HEK293 (cell line): ENCODE measurements at regions not wholly inside any gene's neighbourhood (a gene's known extent, or its start where the extent isn't known, plus 50 kb on each side); places are given as distances from the start of the nearest gene placed in this dataset.

Experiments
- CTCF ChIA-PET: fragments of 350-600 bp; formaldehyde crosslinking; extraction: SDS; loops from one replicate; lab custom pipeline; 2021; ENCODE audit warnings: antibody characterized with exemption; lab: Yijun Ruan, JAX
- POLR2A ChIA-PET: fragments of 300-600 bp; formaldehyde crosslinking; extraction: SDS; loops from one replicate; lab custom pipeline; 2020; ENCODE audit warnings: antibody characterized with exemption, inconsistent platforms; lab: Yijun Ruan, JAX
- H3K27ac ChIP-seq: fragments of 200-500 bp; sonication (Bioruptor generic); 2 replicates; pipeline ENCODE4 v1.5.1; 2014; ENCODE audit warnings: low read depth, low read length, control low read depth, inconsistent platforms; ENCODE audit errors: extremely low read depth
- H3K36me3 ChIP-seq, 2 experiments: fragments of 200-500 bp in 1 of 2; sonication (Bioruptor generic) in 1 of 2; 1 replicate in 1 of 2; 2 replicates in 1 of 2; pipeline ENCODE4 v1.5.1; 2014 to 2017; ENCODE audit warnings: inconsistent platforms in 2 of 2, low read length in 2 of 2; ENCODE audit not compliant: control insufficient read depth in 2 of 2, insufficient read depth in 1 of 2
- H3K4me1 ChIP-seq: fragments of 200-500 bp; sonication (Bioruptor generic); 2 replicates; pipeline ENCODE4 v1.5.1; 2014; ENCODE audit warnings: mild to moderate bottlenecking, low read length, inconsistent platforms; ENCODE audit not compliant: control insufficient read depth, insufficient read depth
- H3K4me3 ChIP-seq: 2 replicates; pipeline ENCODE4 v1.5.1; 2011; ENCODE audit warnings: low read depth, mild to moderate bottlenecking, control low read depth, low read length, moderate library complexity
- H3K9me3 ChIP-seq: fragments of 200-500 bp; sonication (Bioruptor generic); 2 replicates; pipeline ENCODE4 v1.5.1; 2014; ENCODE audit warnings: low read depth, low read length, inconsistent platforms; ENCODE audit not compliant: control insufficient read depth, insufficient read depth
- KLF7 ChIP-seq: fragments of 450-650 bp; formaldehyde crosslinking; IDR thresholded peaks from 2 replicates; pipeline ENCODE4 v1.5.1; 2016; ENCODE audit warnings: missing biosample characterization, missing genetic modification characterization, borderline replicate concordance
- MZF1 ChIP-seq: fragments of 450-650 bp; formaldehyde crosslinking; IDR thresholded peaks from 2 replicates; pipeline ENCODE4 v1.5.1; 2017; ENCODE audit warnings: missing biosample characterization, missing genetic modification characterization, borderline replicate concordance
- SCRT2 ChIP-seq: fragments of 450-650 bp; formaldehyde crosslinking; IDR thresholded peaks from 2 replicates; pipeline ENCODE4 v1.5.1; 2016; ENCODE audit warnings: missing biosample characterization, missing genetic modification characterization
- WT1 ChIP-seq: fragments of 450-650 bp; formaldehyde crosslinking; IDR thresholded peaks from 2 replicates; pipeline ENCODE4 v1.5.1; 2016; ENCODE audit warnings: missing biosample characterization, missing genetic modification characterization
- ZBTB44 ChIP-seq: fragments of 450-650 bp; IDR thresholded peaks from 2 replicates; pipeline ENCODE4 v1.5.1; 2018; ENCODE audit warnings: missing biosample characterization, mild to moderate bottlenecking, missing genetic modification characterization
- ZFP41 ChIP-seq: fragments of 450-650 bp; formaldehyde crosslinking; IDR thresholded peaks from 2 replicates; pipeline ENCODE4 v1.5.1; 2016; ENCODE audit warnings: missing biosample characterization, missing genetic modification characterization, borderline replicate concordance
- ZIC2 ChIP-seq: fragments of 450-650 bp; formaldehyde crosslinking; IDR thresholded peaks from 2 replicates; pipeline ENCODE4 v1.5.1; 2016; ENCODE audit warnings: missing biosample characterization, missing genetic modification characterization
- ZNF138 ChIP-seq: fragments of 450-650 bp; formaldehyde crosslinking; IDR thresholded peaks from 2 replicates; pipeline ENCODE4 v1.5.1; 2016; ENCODE audit warnings: missing biosample characterization, missing genetic modification characterization, borderline replicate concordance
- ZNF140 ChIP-seq: fragments of 450-650 bp; formaldehyde crosslinking; IDR thresholded peaks from 2 replicates; pipeline ENCODE4 v1.5.1; 2016; ENCODE audit warnings: missing biosample characterization, missing genetic modification characterization
- ZNF341 ChIP-seq: fragments of 450-650 bp; formaldehyde crosslinking; IDR thresholded peaks from 2 replicates; pipeline ENCODE4; 2016; ENCODE audit warnings: low read depth, missing biosample characterization, missing genetic modification characterization
- ZNF362 ChIP-seq: fragments of 450-650 bp; formaldehyde crosslinking; IDR thresholded peaks from 2 replicates; pipeline ENCODE4 v1.5.1; 2016; ENCODE audit warnings: missing biosample characterization, missing genetic modification characterization
- ZNF391 ChIP-seq: fragments of 450-650 bp; formaldehyde crosslinking; IDR thresholded peaks from 2 replicates; pipeline ENCODE4 v1.5.1; 2016; ENCODE audit warnings: low read depth, missing biosample characterization, missing genetic modification characterization, borderline replicate concordance
- ZNF416 ChIP-seq: fragments of 450-650 bp; formaldehyde crosslinking; IDR thresholded peaks from 2 replicates; pipeline ENCODE4 v1.5.1; 2016; ENCODE audit warnings: missing biosample characterization, missing genetic modification characterization
- ZNF449 ChIP-seq: fragments of 450-650 bp; formaldehyde crosslinking; IDR thresholded peaks from 2 replicates; pipeline ENCODE4 v1.5.1; 2017; ENCODE audit warnings: missing biosample characterization, mild to moderate bottlenecking, missing genetic modification characterization, moderate library complexity
- ZNF501 ChIP-seq: fragments of 450-650 bp; formaldehyde crosslinking; IDR thresholded peaks from 2 replicates; pipeline ENCODE4 v1.5.1; 2016; ENCODE audit warnings: missing biosample characterization, missing genetic modification characterization
- ZNF521 ChIP-seq: fragments of 450-650 bp; formaldehyde crosslinking; IDR thresholded peaks from 2 replicates; pipeline ENCODE4 v1.5.1; 2017; ENCODE audit warnings: missing biosample characterization, mild to moderate bottlenecking, missing genetic modification characterization
- ZNF610 ChIP-seq: fragments of 450-650 bp; formaldehyde crosslinking; IDR thresholded peaks from 2 replicates; pipeline ENCODE4 v1.5.1; 2016; ENCODE audit warnings: missing biosample characterization, missing genetic modification characterization, borderline replicate concordance
- ZNF776 ChIP-seq: fragments of 450-650 bp; formaldehyde crosslinking; IDR thresholded peaks from 2 replicates; pipeline ENCODE4 v1.5.0; 2017; ENCODE audit warnings: missing biosample characterization, missing genetic modification characterization, borderline replicate concordance
- ZSCAN4 ChIP-seq: fragments of 450-650 bp; formaldehyde crosslinking; IDR thresholded peaks from 2 replicates; pipeline ENCODE4 v1.5.1; 2017; ENCODE audit warnings: missing biosample characterization, missing genetic modification characterization

- Histone ChIP-seq H3K4me3 (no peak overlapping the region), H3K36me3 (no peaks in the 10 kb centered on the region), H3K9me3 (no peaks in the 10 kb centered on the region), H3K27ac (no peak overlapping the region), H3K4me1 (peaks cover 11% of the 10 kb centered on the region; the same call in 1 of the 2 replicates)
- CTCF ChIA-PET = interaction anchor here (0.6 to 1.4 kb wide), 4 partner anchors 14 to 621 kb away, joined by 3 to 4 read pairs (median 3); no protein-coding TSS in a partner anchor
- TF ChIP-seq ZSCAN4 (tag by site-specific recombination) (no peak), ZNF391 (no peak), MZF1 (tag by site-specific recombination) (no peak), ZFP41 (no peak), ZNF362 (tag by site-specific recombination) (no peak), ZNF610 (tag by site-specific recombination) (no peak), ZNF341 (no peak), ZNF776 (no peak), KLF7 (tag by site-specific recombination) (no peak), ZNF416 (tag by site-specific recombination) (no peak)
- TF ChIP-seq, all 188 proteins: peak for 0
- POLR2A ChIA-PET = interaction anchor here (0.7 kb wide), 1 partner anchor 10 kb away, joined by 7 read pairs; no protein-coding TSS in a partner anchor
These were observed 152.6 kb downstream of the CYB561 start for GRCh38 chr17:63293323-63294075.

GRCh38 chr17:63294776-63295175, 151.3 kb downstream of the CYB561 start:
- CTCF ChIA-PET = interaction anchor here (0.6 kb wide), 1 partner anchor 187 kb away, joined by 3 read pairs; no protein-coding TSS in a partner anchor

GRCh38 chr17:63295288-63295687, 150.8 kb downstream of the CYB561 start:
- ChIA-PET CTCF (interaction anchor here (0.6 kb wide), 1 partner anchor 187 kb away, joined by 3 read pairs; no protein-coding TSS in a partner anchor), POLR2A (no interaction called here)
- no peak overlapping the region for H3K4me3 ChIP-seq
- no peaks in the 10 kb centered on the region for H3K9me3 ChIP-seq
- peaks cover 10% of the 10 kb centered on the region; the same call in 1 of the 2 replicates for H3K4me1 ChIP-seq
- no peaks in the 10 kb centered on the region for H3K36me3 ChIP-seq
- H3K27ac ChIP-seq = no peak overlapping the region
- TF ChIP-seq ZSCAN4 (tag by site-specific recombination) = no peak
- no peak for TF ChIP-seq ZNF140 (tag by site-specific recombination)
- no peak for TF ChIP-seq ZBTB44
- no peak for TF ChIP-seq ZNF138 (tag by site-specific recombination)
- no peak for TF ChIP-seq ZNF501 (tag by site-specific recombination)

More at GRCh38 chr17:63294776-63295175, 151.3 kb downstream of the CYB561 start:
- POLR2A ChIA-PET = no interaction called here
- H3K36me3 ChIP-seq = no peaks in the 10 kb centered on the region
- TF ChIP-seq WT1 (no peak), ZNF521 (tag by site-specific recombination) (no peak), ZIC2 (tag by site-specific recombination) (no peak), ZNF449 (tag by site-specific recombination) (no peak), SCRT2 (tag by site-specific recombination) (no peak)
- TF ChIP-seq, all 188 proteins: peak for 0
- no peaks in the 10 kb centered on the region for H3K9me3 ChIP-seq
- no peak overlapping the region for H3K27ac ChIP-seq
- H3K4me1 ChIP-seq = peaks cover 11% of the 10 kb centered on the region; the same call in 1 of the 2 replicates
- no peak overlapping the region for H3K4me3 ChIP-seq
